Endothelial cell of umbilical vein (primary cell): ENCODE measurements at regions not wholly inside any gene's neighbourhood (a gene's known extent, or its start where the extent isn't known, plus 50 kb on each side); places are given as distances from the start of the nearest gene placed in this dataset.
"Not testable (repeated sequence)": the region's sequence is repeated elsewhere in the genome, so short reads cannot be mapped to it uniquely, and the experiment has no call there.

ENCODE experiments used
- BruUV-seq: library from RNA; stranded (reverse); fragments of 400-500 nt; replicated peaks from 2 replicates; lab custom pipeline; 2021; lab: Mats Ljungman, UMichigan
- CTCF ChIA-PET: fragments of 300-600, 350-600 bp; sonication (Branson Sonifier 250); formaldehyde crosslinking; loops from one replicate; lab custom pipeline; 2021; ENCODE audit warnings: antibody characterized with exemption, inconsistent platforms; lab: Charles Lee
- POLR2A ChIA-PET: fragments of 300-600, 350-600 bp; sonication (Branson Sonifier 250); formaldehyde crosslinking; loops from one replicate; lab custom pipeline; 2021; ENCODE audit warnings: antibody characterized with exemption, inconsistent platforms; lab: Charles Lee
- DNase-seq: peaks from one replicate; pipeline ENCODE4 v3.0.0-alpha.2; 2011; ENCODE audit warnings: low read depth, low spot score
- FAIRE-seq: peaks from 2 replicates; lab custom pipeline; 2011; peaks lifted over from hg19 to GRCh38; lab: Jason Lieb, UNC
- H2AFZ ChIP-seq: 2 replicates; pipeline ENCODE4 v1.6.0; 2012; ENCODE audit warnings: low read depth, low read length, control low read depth, inconsistent platforms
- H3K27ac ChIP-seq: 2 replicates; pipeline ENCODE4 v1.5.1; 2011; ENCODE audit warnings: low read depth, mild to moderate bottlenecking, control low read depth, low read length, moderate library complexity; ENCODE audit not compliant: insufficient read depth
- H3K27me3 ChIP-seq, 2 experiments: 2 replicates each; pipeline versions ENCODE4 v1.6.0 to v1.6.1; 2011; ENCODE audit warnings: low read length in 2 of 2, mixed read lengths in 1 of 2; ENCODE audit not compliant: control insufficient read depth in 2 of 2, insufficient read depth in 2 of 2
- H3K36me3 ChIP-seq, 2 experiments: 2 replicates in 1 of 2; 3 replicates in 1 of 2; pipeline ENCODE4 v1.5.1; 2011; ENCODE audit warnings: low read length in 2 of 2, mild to moderate bottlenecking in 1 of 2, moderate library complexity in 1 of 2; ENCODE audit not compliant: control insufficient read depth in 2 of 2, insufficient read depth in 2 of 2; ENCODE audit errors: extremely low read depth in 1 of 2
- H3K4me1 ChIP-seq: 3 replicates; pipeline ENCODE4 v1.5.1; 2011; ENCODE audit warnings: mild to moderate bottlenecking, low read length; ENCODE audit not compliant: control insufficient read depth, insufficient read depth; ENCODE audit errors: extremely low read depth
- H3K4me2 ChIP-seq: 2 replicates; pipeline ENCODE4 v1.6.1; 2011; ENCODE audit warnings: low read length, control low read depth, mixed read lengths; ENCODE audit not compliant: insufficient read depth
- H3K4me3 ChIP-seq, 3 experiments: fragments of 200-600 bp in 1 of 3; sonication (generic), shearing (Covaris generic) in 1 of 3; replicated peaks in 1 of 3; 2 replicates each; pipeline ENCODE4 v1.5.1; 2011 to 2016; ENCODE audit warnings: control low read depth in 3 of 3, low read length in 3 of 3, mild to moderate bottlenecking in 2 of 3, inconsistent platforms in 1 of 3, low read depth in 1 of 3, moderate library complexity in 1 of 3; ENCODE audit not compliant: insufficient read depth in 1 of 3
- H3K79me2 ChIP-seq: 2 replicates; pipeline ENCODE4 v1.6.0; 2012; ENCODE audit warnings: low read length, inconsistent platforms; ENCODE audit not compliant: control insufficient read depth, insufficient read depth
- H3K9ac ChIP-seq: replicated peaks from 2 replicates; pipeline ENCODE3; 2011; ENCODE audit warnings: low read length, control low read depth; ENCODE audit not compliant: insufficient read depth; ENCODE audit errors: extremely low read depth
- H3K9me1 ChIP-seq: replicated peaks from 3 replicates; pipeline ENCODE4 v1.6.0; 2011; ENCODE audit warnings: mild to moderate bottlenecking, low read length; ENCODE audit not compliant: control insufficient read depth, insufficient read depth; ENCODE audit errors: extremely low read depth
- H3K9me3 ChIP-seq: replicated peaks from 2 replicates; pipeline ENCODE4 v1.5.1; 2012; ENCODE audit warnings: low read length, inconsistent platforms; ENCODE audit not compliant: control insufficient read depth, insufficient read depth
- H4K20me1 ChIP-seq: replicated peaks from 2 replicates; pipeline ENCODE3; 2011; ENCODE audit warnings: mild to moderate bottlenecking, low read length; ENCODE audit not compliant: control insufficient read depth, insufficient read depth; ENCODE audit errors: extremely low read depth
- CTCF ChIP-seq, 2 donors: IDR thresholded peaks; 1 replicate in 1 of 2; 2 replicates in 1 of 2; pipeline ENCODE4 v1.5.1; 2011; ENCODE audit warnings: low read length in 2 of 2, mild to moderate bottlenecking in 2 of 2, moderate library complexity in 2 of 2, control low read depth in 1 of 2, inconsistent platforms in 1 of 2, low read depth in 1 of 2; ENCODE audit not compliant: insufficient read depth in 1 of 2; ENCODE audit errors: extremely low read depth in 1 of 2
- EZH2 ChIP-seq: IDR thresholded peaks from 2 replicates; pipeline ENCODE4 v1.6.1; 2012; ENCODE audit warnings: borderline replicate concordance, low read depth, mild to moderate bottlenecking, moderate library complexity, low read length, inconsistent platforms; ENCODE audit not compliant: severe bottlenecking
- GATA2 ChIP-seq: IDR thresholded peaks from 2 replicates; pipeline ENCODE4 v1.7.0; 2011; ENCODE audit warnings: low read depth, mild to moderate bottlenecking, moderate library complexity, mixed read lengths, low read length; ENCODE audit not compliant: insufficient read length, insufficient read depth
- MAX ChIP-seq: IDR thresholded peaks from 2 replicates; pipeline ENCODE4 v1.6.1; 2011; ENCODE audit not compliant: insufficient read depth, insufficient read length
- MYC ChIP-seq: IDR thresholded peaks from one replicate; pipeline ENCODE4 v1.6.1; 2011; ENCODE audit warnings: mild to moderate bottlenecking, low read depth, low read length
- POLR2A ChIP-seq: IDR thresholded peaks from 2 replicates; pipeline ENCODE4 v1.6.1; 2012; ENCODE audit warnings: low read depth, mild to moderate bottlenecking, control low read depth, low read length
- POLR2AphosphoS5 ChIP-seq: IDR thresholded peaks from 2 replicates; pipeline ENCODE4 v1.6.1; 2012; ENCODE audit warnings: low read depth, mild to moderate bottlenecking, control low read depth, low read length, moderate library complexity; ENCODE audit not compliant: insufficient read depth
- dilution Hi-C: fragments of 300-500 bp; cut with MboI; formaldehyde crosslinking; loops from one replicate; pipeline ENCODE4 v1.15.0; 2019; ENCODE audit warnings: low sequenced_read_pairs; ENCODE audit not compliant: extremely low pct_ligation_motif_present
- intact Hi-C: fragments of 100-400 bp; cut with micrococcal nuclease; formaldehyde crosslinking; loops from one replicate; pipeline ENCODE4 v1.10.0; 2022

- BruUV-seq = not testable (repeated sequence)
Measured at GRCh38 chrX:138777908-138778575, 66.5 kb upstream of the FGF13 start.

GRCh38 chrX:138777230-138777629, 65.7 kb upstream of the FGF13 start:
- no peak for DNase-seq
- Histone ChIP-seq H3K9me1 (no peaks in the 10 kb centered on the region), H2AFZ (no peak overlapping the region), H4K20me1 (no peaks in the 10 kb centered on the region), H3K9ac (no peak overlapping the region), H3K9me3 (no peaks in the 10 kb centered on the region), H3K27ac (no peak overlapping the region), H3K4me2 (no peak overlapping the region), H3K79me2 (no peaks in the 10 kb centered on the region), H3K4me1 (no peaks in the 10 kb centered on the region), H3K4me3 (no peak overlapping the region), H3K27me3 (no peaks in the 10 kb centered on the region), H3K36me3 (no peaks in the 10 kb centered on the region)
- BruUV-seq = no TSS peak
- no peak for FAIRE-seq
- TF ChIP-seq MAX = no peak
- no peak for TF ChIP-seq POLR2AphosphoS5
- TF ChIP-seq GATA2 = no peak
- TF ChIP-seq EZH2 = no peak
- TF ChIP-seq POLR2A = no peak
- no peak for TF ChIP-seq MYC
- TF ChIP-seq CTCF (IDR thresholded peaks at IDR 0.05; ENCODE audit: extremely low read depth in 1 of 2, insufficient read depth in 1 of 2, low read depth in 1 of 2, low read length in 2 of 2) = no peak
- ChIA-PET CTCF (no interaction called here), POLR2A (no interaction called here)
- dilution Hi-C loops (no loop called here), intact Hi-C loops (no loop called here)

More at GRCh38 chrX:138777908-138778575, 66.5 kb upstream of the FGF13 start:
- H3K4me1 ChIP-seq, POLR2A ChIA-PET, dilution Hi-C loops, H4K20me1 ChIP-seq, H2AFZ ChIP-seq, FAIRE-seq, H3K9me1 ChIP-seq, H3K36me3 ChIP-seq, H3K79me2 ChIP-seq, H3K9me3 ChIP-seq, DNase-seq, intact Hi-C loops, CTCF ChIA-PET, H3K27ac ChIP-seq, H3K4me2 ChIP-seq, H3K4me3 ChIP-seq, H3K27me3 ChIP-seq, H3K9ac ChIP-seq: not testable (repeated sequence)
